GM12891 (cell line): ENCODE measurements at regions not wholly inside any gene's neighbourhood (a gene's known extent, or its start where the extent isn't known, plus 50 kb on each side); places are given as distances from the start of the nearest gene placed in this dataset.

Experiments
- POLR2A ChIP-seq: IDR thresholded peaks from 2 replicates; pipeline ENCODE4 v1.6.1; 2011; ENCODE audit warnings: low read depth, low read length, control low read depth
- POLR2AphosphoS5 ChIP-seq: IDR thresholded peaks from 2 replicates; pipeline ENCODE4 v1.6.1; 2011; ENCODE audit warnings: low read depth, low read length, control low read depth

GRCh38 chrX:145533534-145533933 lies 284.1 kb upstream of the SLITRK2 start:
- TF ChIP-seq POLR2A (no peak), POLR2AphosphoS5 (no peak)
